A549 (cell line): ENCODE measurements at regions not wholly inside any gene's neighbourhood (a gene's known extent, or its start where the extent isn't known, plus 50 kb on each side); places are given as distances from the start of the nearest gene placed in this dataset.

Source experiments
- ATAC-seq, 2 experiments: fragments of 200-7000 bp in 1 of 2; fragments of >200 bp in 1 of 2; cut with Nextera tagmentation in 1 of 2; cut with Tn5 transposase in 1 of 2; 3 replicates each; pipeline versions ENCODE4 v1.8.0 to v1.9.1; 2018 to 2020; ENCODE audit warnings: mild to moderate bottlenecking in 1 of 2, moderate library complexity in 1 of 2
- CTCF ChIA-PET: fragments of 300-600 bp; sonication (Branson Sonifier 250); formaldehyde crosslinking; extraction: SDS; loops from one replicate; lab custom pipeline; 2021; ENCODE audit warnings: antibody characterized with exemption, inconsistent platforms; lab: Yijun Ruan, JAX
- POLR2A ChIA-PET: fragments of 350-600 bp; formaldehyde crosslinking; extraction: SDS; loops from one replicate; lab custom pipeline; 2021; ENCODE audit warnings: antibody characterized with exemption, inconsistent platforms; lab: Yijun Ruan, JAX
- DNase-seq, 2 experiments: peaks; one replicate each; pipeline versions ENCODE4 v3.0.0 to v3.0.0-alpha.2; 2011 to 2016; ENCODE audit warnings: low read depth in 1 of 2, low spot score in 1 of 2
- FAIRE-seq: peaks from 2 replicates; lab custom pipeline; 2011; peaks lifted over from hg19 to GRCh38; lab: Jason Lieb, UNC
- H3K27ac ChIP-seq, 2 experiments: fragments of >200 bp; sonication (Bioruptor Twin); formaldehyde crosslinking; 3 replicates each; pipeline ENCODE4 v1.5.1; 2016 to 2017
- H3K4me1 ChIP-seq: fragments of >200 bp; sonication (Bioruptor Twin); formaldehyde crosslinking; 3 replicates; pipeline ENCODE4 v1.6.1; 2016
- H3K4me2 ChIP-seq: fragments of >200 bp; sonication (Bioruptor Twin); formaldehyde crosslinking; 3 replicates; pipeline ENCODE4 v1.6.1; 2016
- H3K4me3 ChIP-seq: fragments of >200 bp; sonication (Bioruptor Twin); formaldehyde crosslinking; 3 replicates; pipeline ENCODE4 v1.5.1; 2016
- H3K9me3 ChIP-seq: fragments of >200 bp; sonication (Bioruptor Twin); formaldehyde crosslinking; 3 replicates; pipeline ENCODE4 v1.6.1; 2016
- CBX2 ChIP-seq: fragments of 200-600 bp; sonication (generic); IDR thresholded peaks from 2 replicates; pipeline ENCODE4 v1.6.1; 2016; ENCODE audit warnings: low read depth, mild to moderate bottlenecking, borderline replicate concordance
- E2F6 ChIP-seq: IDR thresholded peaks from 2 replicates; pipeline ENCODE4 v1.6.1; 2012; ENCODE audit warnings: low read depth, borderline replicate concordance
- EHF ChIP-seq: fragments of 250-450 bp; sonication (Bioruptor Pico); IDR thresholded peaks from 2 replicates; pipeline ENCODE4 v1.5.0; 2020; ENCODE audit warnings: mild to moderate bottlenecking
- ESRRA ChIP-seq: fragments of 150-350 bp; IDR thresholded peaks from 2 replicates; pipeline ENCODE4 v1.6.1; 2014; ENCODE audit warnings: mild to moderate bottlenecking, low read length, borderline replicate concordance
- FOSL2 ChIP-seq, 2 experiments: fragments of 450-650 bp in 1 of 2; fragments of >200 bp in 1 of 2; sonication (Bioruptor Twin) in 1 of 2; formaldehyde crosslinking; IDR thresholded peaks; 2 replicates each; pipeline versions ENCODE4 v1.5.0 to v1.6.1; 2016 to 2020; ENCODE audit warnings: mild to moderate bottlenecking in 1 of 2, moderate library complexity in 1 of 2
- FOXS1 ChIP-seq: fragments of 250-450 bp; sonication (Bioruptor Pico); IDR thresholded peaks from 2 replicates; pipeline ENCODE4 v1.5.0; 2020; ENCODE audit warnings: mild to moderate bottlenecking, moderate library complexity
- HOXA7 ChIP-seq: fragments of 250-450 bp; sonication (Bioruptor Pico); IDR thresholded peaks from 2 replicates; pipeline ENCODE4 v1.5.0; 2020; ENCODE audit warnings: mild to moderate bottlenecking, moderate library complexity
- KDM5A ChIP-seq: fragments of 200-600 bp; sonication (generic); IDR thresholded peaks from 2 replicates; pipeline ENCODE4 v1.6.1; 2016; ENCODE audit warnings: antibody characterized with exemption, mild to moderate bottlenecking
- MAFK ChIP-seq: fragments of 450-650 bp; IDR thresholded peaks from 2 replicates; pipeline ENCODE4 v1.6.1; 2014; ENCODE audit not compliant: partially characterized antibody
- PBX3 ChIP-seq: IDR thresholded peaks from 2 replicates; pipeline ENCODE4 v1.6.1; 2012
- PHF8 ChIP-seq: fragments of 200-600 bp; sonication (generic); IDR thresholded peaks from 2 replicates; pipeline ENCODE4 v1.6.1; 2016; ENCODE audit warnings: low read depth, mild to moderate bottlenecking, antibody characterized with exemption, moderate library complexity, borderline replicate concordance
- POLR2A ChIP-seq: IDR thresholded peaks from 2 replicates; pipeline ENCODE4 v1.6.1; 2012; ENCODE audit warnings: mild to moderate bottlenecking, low read length
- POLR2AphosphoS2 ChIP-seq: conservative IDR thresholded peaks from 2 replicates; pipeline ENCODE4 v1.6.1; 2012; ENCODE audit warnings: low read length, improper control_type of control experiment, inconsistent platforms
- REST ChIP-seq: fragments of 200-600 bp; sonication (generic); IDR thresholded peaks from 2 replicates; pipeline ENCODE4 v1.6.1; 2016; ENCODE audit warnings: antibody characterized with exemption, mild to moderate bottlenecking, moderate library complexity
- SMC3 ChIP-seq: fragments of >200 bp; sonication (Bioruptor Twin); formaldehyde crosslinking; IDR thresholded peaks from 3 replicates; pipeline ENCODE4 v1.6.1; 2018; ENCODE audit warnings: inconsistent platforms
- SREBF2 ChIP-seq: fragments of 450-650 bp; IDR thresholded peaks from 2 replicates; pipeline ENCODE4 v1.6.1; 2014; ENCODE audit warnings: mild to moderate bottlenecking, moderate library complexity
- TP53 ChIP-seq: fragments of 250-450 bp; sonication (Bioruptor Pico); IDR thresholded peaks from 2 replicates; pipeline ENCODE4 v1.5.0; 2021; ENCODE audit warnings: mild to moderate bottlenecking, moderate library complexity
- USF2 ChIP-seq: fragments of 450-650 bp; IDR thresholded peaks from 2 replicates; pipeline ENCODE4 v1.6.1; 2014; ENCODE audit warnings: antibody characterized with exemption
- ZC3H11A ChIP-seq: fragments of 450-650 bp; IDR thresholded peaks from 2 replicates; pipeline ENCODE4 v1.6.1; 2014; ENCODE audit warnings: antibody characterized with exemption, mild to moderate bottlenecking
- WGBS: methylation state at CpG from one replicate; pipeline ENCODE4 v1.1.6; 2017; ENCODE audit errors: missing lambda C conversion rate; 5-methylcytosine and 5-hydroxymethylcytosine counted together

- Histone ChIP-seq H3K4me2 (no peak overlapping the region), H3K4me3 (no peak overlapping the region), H3K27ac (no peak overlapping the region), H3K4me1 (0 out of 3 replicates have a peak, but pooled peaks cover 4% of the 10 kb centered on the region), H3K9me3 (no peaks in the 10 kb centered on the region)
- ChIA-PET CTCF (interaction anchor here (1.3 to 2.0 kb wide), 4 partner anchors 10 to 193 kb away, joined by 3 to 6 read pairs (median 4); no protein-coding TSS in a partner anchor), POLR2A (no interaction called here)
- TF ChIP-seq HOXA7 (CRISPR knock-in tag) (no peak), FOXS1 (CRISPR knock-in tag) (no peak), USF2 (no peak), PBX3 (no peak), E2F6 (no peak), SMC3 (no peak), SREBF2 (no peak), MAFK (no peak), ESRRA (no peak), TP53 (CRISPR knock-in tag) (no peak), PHF8 (no peak), POLR2A (no peak), EHF (CRISPR knock-in tag) (no peak)
- ATAC-seq (no peak), FAIRE-seq (no peak), DNase-seq (no peak)
- WGBS: 64% methylated on average over 3 of the region's 3 CpGs
Measured at GRCh38 chr1:229034342-229034741, 236.6 kb upstream of the RAB4A start.

- H3K4me1 ChIP-seq: no peaks in the 10 kb centered on the region
- H3K4me2 ChIP-seq: no peak overlapping the region
- no peak overlapping the region for H3K27ac ChIP-seq
- no peak for FAIRE-seq
- DNase-seq: no peak
- WGBS: 63% methylated on average over 6 of the region's 6 CpGs
- no peak overlapping the region for H3K4me3 ChIP-seq
- no peaks in the 10 kb centered on the region for H3K9me3 ChIP-seq
- ATAC-seq: no peak
- POLR2A ChIA-PET: no interaction called here
- CTCF ChIA-PET: interaction anchor here (0.7 to 2.0 kb wide), 5 partner anchors 9 to 220 kb away, joined by 3 to 6 read pairs (median 3); no protein-coding TSS in a partner anchor
- TF ChIP-seq POLR2AphosphoS2 (no peak), FOSL2 (IDR thresholded peaks at IDR 0.05) (no peak), FOSL2 (CRISPR knock-in tag; IDR thresholded peaks at IDR 0.05) (no peak)
Measured at GRCh38 chr1:229035054-229035747, 235.7 kb upstream of the RAB4A start.

- CTCF ChIA-PET: interaction anchor here (1.3 to 1.7 kb wide), 2 partner anchors 8 to 13 kb away, joined by 3 read pairs; no protein-coding TSS in a partner anchor
Measured at GRCh38 chr1:229035748-229036082, 235.2 kb upstream of the RAB4A start.

More at GRCh38 chr1:229035748-229036082, 235.2 kb upstream of the RAB4A start:
- DNase-seq: no peak
- TF ChIP-seq CBX2 (no peak), REST (no peak), KDM5A (no peak), ZC3H11A (no peak)
- TF ChIP-seq, all 56 proteins: peak for 0
- Histone ChIP-seq H3K4me2 (no peak overlapping the region), H3K4me3 (no peak overlapping the region), H3K9me3 (no peaks in the 10 kb centered on the region), H3K27ac (no peak overlapping the region), H3K4me1 (no peaks in the 10 kb centered on the region)
- FAIRE-seq (no peak), ATAC-seq (no peak)
- 31% methylated on average over 2 of the region's 2 CpGs for WGBS
- POLR2A ChIA-PET: no interaction called here
